PFSK-1 (cell line): ENCODE measurements at regions not wholly inside any gene's neighbourhood (a gene's known extent, or its start where the extent isn't known, plus 50 kb on each side); places are given as distances from the start of the nearest gene placed in this dataset.

Experiments
- POLR2AphosphoS5 ChIP-seq: IDR thresholded peaks from 2 replicates; pipeline ENCODE4 v1.6.1; 2012; ENCODE audit warnings: low read depth, mild to moderate bottlenecking, control low read depth, low read length, moderate library complexity
- TAF1 ChIP-seq: IDR thresholded peaks from 2 replicates; pipeline ENCODE4 v1.6.1; 2012; ENCODE audit warnings: low read length, control low read depth, borderline replicate concordance; ENCODE audit not compliant: insufficient read depth

GRCh38 chr11:69986830-69987229, 91.3 kb upstream of the ANO1 start:
- no peak for TF ChIP-seq TAF1
- no peak for TF ChIP-seq POLR2AphosphoS5
